ENCODE measurements at regions not wholly inside any gene's neighbourhood (a gene's known extent, or its start where the extent isn't known, plus 50 kb on each side); places are given as distances from the start of the nearest gene placed in this dataset.
"Not testable (repeated sequence)": the region's sequence is repeated elsewhere in the genome, so short reads cannot be mapped to it uniquely, and the experiment has no call there.

GRCh38 chr2:44086629-44087028 is 82.0 kb upstream of the PPM1B start:
- DNase-seq (ENCODE audit: low read depth) = no peak

GRCh38 chr2:44087036-44087713 is 81.5 kb upstream of the PPM1B start:
- peak; percentile 50 for DNase-seq (ENCODE audit: low read depth)

GRCh38 chr2:44087714-44088092 is 81.0 kb upstream of the PPM1B start:
- no peak for DNase-seq (ENCODE audit: low read depth)

GRCh38 chr2:44092519-44092918 is 76.2 kb upstream of the PPM1B start:
- DNase-seq (ENCODE audit: low read depth) = not testable (repeated sequence)

GRCh38 chr2:44093970-44094369 is 74.7 kb upstream of the PPM1B start:
- no peak for DNase-seq (ENCODE audit: low read depth)

- no peak for DNase-seq (ENCODE audit: low read depth)
Measured at GRCh38 chr2:44097322-44097907, 71.3 kb upstream of the PPM1B start.

GRCh38 chr2:44098050-44098449 is 70.6 kb upstream of the PPM1B start:
- no peak for DNase-seq (ENCODE audit: low read depth)

GRCh38 chr2:44098891-44099290 is 69.8 kb upstream of the PPM1B start:
- no peak for DNase-seq (ENCODE audit: low read depth)

- no peak for DNase-seq (ENCODE audit: low read depth)
Measured at GRCh38 chr2:44100351-44100750, 68.3 kb upstream of the PPM1B start.

- DNase-seq (ENCODE audit: low read depth) = no peak
Measured at GRCh38 chr2:44101246-44101645, 67.4 kb upstream of the PPM1B start.

- DNase-seq (ENCODE audit: low read depth) = no peak
Measured at GRCh38 chr2:44102790-44103562, 65.7 kb upstream of the PPM1B start.

- no peak for DNase-seq (ENCODE audit: low read depth)
Measured at GRCh38 chr2:44103639-44104038, 65.0 kb upstream of the PPM1B start.

- no peak for DNase-seq (ENCODE audit: low read depth)
Measured at GRCh38 chr2:44104855-44105271, 63.8 kb upstream of the PPM1B start.

- DNase-seq (ENCODE audit: low read depth) = not testable (repeated sequence)
Measured at GRCh38 chr2:44106509-44106908, 62.2 kb upstream of the PPM1B start.

GRCh38 chr2:44107086-44107740 is 61.5 kb upstream of the PPM1B start:
- DNase-seq (ENCODE audit: low read depth) = no peak

- no peak for DNase-seq (ENCODE audit: low read depth)
Measured at GRCh38 chr2:44107974-44108373, 60.7 kb upstream of the PPM1B start.

GRCh38 chr2:44109166-44109565 is 59.5 kb upstream of the PPM1B start:
- no peak for DNase-seq (ENCODE audit: low read depth)

GRCh38 chr2:44110444-44110843 is 58.2 kb upstream of the PPM1B start:
- DNase-seq (ENCODE audit: low read depth) = no peak

GRCh38 chr2:44112096-44112495 is 56.6 kb upstream of the PPM1B start:
- DNase-seq (ENCODE audit: low read depth) = no peak

GRCh38 chr2:44116319-44116718 is 52.4 kb upstream of the PPM1B start:
- no peak for DNase-seq (ENCODE audit: low read depth)

- DNase-seq (ENCODE audit: low read depth) = no peak
Measured at GRCh38 chr2:44118257-44118656, 50.4 kb upstream of the PPM1B start.
